Stimulated activated CD4-positive, alpha-beta T cell treated with anti-CD3 and anti-CD28 coated beads, Interleukin-2, amount 100 ng/mL, for 48 hours (primary cell): ENCODE measurements at regions not wholly inside any gene's neighbourhood (a gene's known extent, or its start where the extent isn't known, plus 50 kb on each side); places are given as distances from the start of the nearest gene placed in this dataset.

ENCODE experiments used
- DNase-seq, 2 donors: peaks; one replicate each; pipeline ENCODE4 v3.0.0-alpha.2; 2020

DNA sequence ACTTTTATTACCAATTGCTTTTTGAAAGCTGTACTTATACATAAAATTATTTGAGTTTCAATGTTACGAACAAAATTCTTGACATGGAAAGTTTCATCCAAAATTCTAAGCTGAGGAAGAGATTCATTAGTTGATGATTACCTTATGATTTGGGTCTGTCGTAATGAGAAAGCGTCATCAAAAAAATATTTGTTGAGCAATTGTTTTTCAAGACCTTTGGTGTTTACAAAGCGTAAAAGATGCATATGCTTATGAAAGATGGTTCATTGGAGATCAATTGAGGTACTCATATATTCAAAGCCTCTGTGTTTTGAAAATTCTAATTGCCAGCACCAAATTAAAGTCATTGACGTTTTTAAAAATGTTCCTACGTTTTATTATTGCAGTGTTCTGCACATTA lies 110.5 kb upstream of the DOK5 start:
- DNase-seq, result no peak

DNA sequence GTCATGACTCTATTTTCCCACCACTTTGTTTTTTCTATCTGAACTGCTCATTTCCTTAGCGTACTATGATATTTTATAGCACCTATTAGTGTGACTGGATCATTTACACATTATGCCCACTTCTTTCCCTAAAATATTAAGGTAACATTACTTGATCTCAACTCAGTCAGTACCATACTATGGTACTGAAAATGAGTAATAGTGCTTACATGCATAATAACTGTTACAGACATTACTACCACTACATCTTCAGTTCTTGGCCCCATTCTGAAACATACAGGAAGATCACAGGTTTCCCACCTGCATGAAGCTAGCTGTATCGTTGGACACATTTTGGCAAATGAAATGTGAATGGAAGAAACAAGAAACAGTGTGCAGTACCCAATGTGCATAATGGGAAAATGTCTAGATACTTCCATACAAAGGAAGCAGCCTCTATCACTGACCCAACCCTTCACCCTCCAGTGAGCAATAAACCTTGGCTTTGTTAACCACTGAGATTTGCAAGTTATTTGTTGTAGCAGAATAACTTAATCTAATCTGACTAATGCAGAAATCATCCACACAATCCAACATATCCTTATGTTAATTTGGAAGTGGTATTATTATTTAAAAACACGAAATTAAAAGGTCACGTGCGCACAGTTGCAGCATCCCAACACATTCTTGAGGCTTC lies 108.6 kb upstream of the DOK5 start:
- no peak for DNase-seq

DNA sequence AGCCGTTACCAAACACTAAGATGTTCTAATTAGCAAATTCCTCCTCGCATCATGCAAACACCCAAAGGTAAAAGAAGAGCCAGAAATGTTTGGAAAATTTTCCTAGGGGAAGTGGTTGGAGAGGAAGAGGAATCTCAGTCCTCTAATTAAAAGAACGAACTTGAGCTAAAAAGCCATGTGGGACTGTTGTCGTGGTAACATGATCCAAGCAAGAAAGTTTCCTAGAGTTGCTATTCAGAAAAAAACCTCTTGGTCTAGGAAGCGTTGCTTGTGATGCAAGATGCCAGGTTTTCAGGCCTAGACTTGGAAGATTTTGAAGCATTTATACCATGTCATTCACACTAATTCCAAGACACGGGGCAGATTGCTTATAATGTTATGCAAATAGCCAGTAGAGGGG lies 106.8 kb upstream of the DOK5 start:
- no peak for DNase-seq

- DNase-seq, result no peak
Observed at GRCh38 chr20:54372313-54372712, 103.1 kb upstream of the DOK5 start.

- DNase-seq, result no peak
Observed at GRCh38 chr20:54377992-54378773, 97.2 kb upstream of the DOK5 start.

- DNase-seq, result no peak
Observed at GRCh38 chr20:54379893-54380584, 95.4 kb upstream of the DOK5 start.

GRCh38 chr20:54382419-54382818 lies 93.0 kb upstream of the DOK5 start:
- no peak for DNase-seq

DNA sequence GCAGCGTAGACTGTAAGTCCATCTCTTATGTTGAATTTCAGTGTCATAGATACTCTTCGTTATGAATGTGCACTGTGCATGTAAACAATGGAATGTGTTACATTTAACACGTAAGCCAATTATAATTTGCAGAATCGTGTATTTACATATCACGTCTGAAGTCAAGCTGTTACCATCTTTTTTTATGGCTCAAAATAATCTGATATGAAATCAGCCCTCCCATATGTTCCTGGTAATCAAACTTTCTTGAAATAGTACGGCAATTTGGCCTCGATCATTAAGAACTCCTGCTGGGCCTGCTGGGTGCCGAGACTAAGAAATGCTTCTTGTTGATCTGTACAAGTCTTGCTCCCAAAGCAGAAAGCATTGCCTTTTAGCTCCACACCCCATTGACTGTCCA lies 89.6 kb upstream of the DOK5 start:
- no peak for DNase-seq

GRCh38 chr20:54389596-54390280 lies 85.7 kb upstream of the DOK5 start:
- no peak for DNase-seq

- no peak for DNase-seq
Observed at GRCh38 chr20:54397292-54398140, 77.9 kb upstream of the DOK5 start.

GRCh38 chr20:54398814-54399213 lies 76.6 kb upstream of the DOK5 start:
- DNase-seq, result no peak

DNA sequence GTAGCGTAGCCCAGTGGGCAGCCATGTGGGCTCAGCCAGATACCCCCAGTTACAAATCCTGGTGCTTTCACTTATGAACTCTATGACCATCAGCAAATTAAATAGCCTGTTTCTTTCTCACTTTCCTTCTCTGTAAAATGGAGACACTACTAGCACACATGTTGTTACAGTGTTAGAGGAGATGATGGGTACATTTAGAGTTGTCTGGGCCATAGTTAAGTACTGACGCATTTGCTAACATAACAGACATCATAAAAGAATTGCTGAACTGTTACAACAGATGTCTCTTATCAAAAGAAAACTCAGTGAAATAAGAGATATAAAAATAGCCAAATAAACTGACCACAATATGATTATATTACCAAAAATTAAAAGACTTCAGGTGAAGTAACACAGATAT lies 69.9 kb upstream of the DOK5 start:
- no peak for DNase-seq

DNA sequence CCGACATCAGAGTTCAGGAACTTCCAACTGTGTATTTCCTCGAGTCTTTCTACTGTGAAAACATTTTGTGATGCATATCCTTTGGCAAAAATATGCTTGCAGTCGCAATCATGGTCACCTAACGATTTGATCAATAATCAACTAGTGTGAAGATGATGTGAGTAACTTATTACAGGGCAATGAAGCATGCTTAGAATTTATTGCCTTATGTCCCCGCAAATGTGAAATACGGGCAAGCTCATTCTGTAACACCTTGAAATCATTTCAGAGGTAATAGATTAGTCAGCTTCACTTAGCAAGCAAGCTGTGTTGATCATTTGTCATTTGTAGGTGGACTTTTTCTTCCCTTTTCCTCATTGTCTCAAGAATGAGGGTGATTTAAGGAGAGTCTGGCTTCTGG lies 67.9 kb upstream of the DOK5 start:
- DNase-seq, result no peak

GRCh38 chr20:54415967-54416366 lies 59.4 kb upstream of the DOK5 start:
- DNase-seq, result no peak

GRCh38 chr20:54416770-54417169 lies 58.6 kb upstream of the DOK5 start:
- no peak for DNase-seq

DNA sequence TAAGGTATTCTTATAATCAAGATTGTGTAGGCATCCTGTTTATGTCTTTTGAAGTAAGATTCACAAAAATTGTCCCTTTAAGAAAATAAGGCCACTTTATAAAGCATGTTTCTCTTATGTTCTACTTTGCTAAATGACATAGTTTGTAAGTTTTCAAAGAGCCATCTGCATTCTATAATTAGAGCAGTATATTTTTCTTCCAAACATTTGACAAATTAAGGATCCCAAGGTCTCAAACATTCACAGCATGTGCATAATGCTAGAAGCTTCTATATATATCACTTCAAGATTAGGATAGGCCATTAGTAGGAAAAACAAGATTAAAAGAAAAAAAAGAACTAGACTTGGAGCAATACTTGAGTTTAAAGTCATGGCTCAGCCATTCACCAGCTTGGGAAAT lies 55.9 kb upstream of the DOK5 start:
- DNase-seq, result no peak
